HPDE6-E6E7 (cell line): ENCODE measurements at regions not wholly inside any gene's neighbourhood (a gene's known extent, or its start where the extent isn't known, plus 50 kb on each side); places are given as distances from the start of the nearest gene placed in this dataset.

Experiments
- DNase-seq: peaks from one replicate; pipeline ENCODE4 v3.0.0; 2011; ENCODE audit warnings: missing footprints; ENCODE audit errors: extremely low spot score

- DNase-seq, result no peak
Observed at GRCh38 chr1:229999004-229999670, 67.9 kb upstream of the GALNT2 start.

GRCh38 chr1:230000493-230001184 is 66.4 kb upstream of the GALNT2 start:
- DNase-seq, result no peak

- DNase-seq, result no peak
Observed at GRCh38 chr1:230002164-230002803, 64.8 kb upstream of the GALNT2 start.

GRCh38 chr1:230003409-230003808 is 63.6 kb upstream of the GALNT2 start:
- DNase-seq, result no peak

- DNase-seq, result no peak
Observed at GRCh38 chr1:230005040-230005439, 62.0 kb upstream of the GALNT2 start.

GRCh38 chr1:230008721-230009120 is 58.3 kb upstream of the GALNT2 start:
- no peak for DNase-seq

- no peak for DNase-seq
Observed at GRCh38 chr1:230009611-230010313, 57.3 kb upstream of the GALNT2 start.

- DNase-seq, result no peak
Observed at GRCh38 chr1:230010603-230011332, 56.3 kb upstream of the GALNT2 start.

- DNase-seq, result no peak
Observed at GRCh38 chr1:230011333-230012092, 55.5 kb upstream of the GALNT2 start.

- no peak for DNase-seq
Observed at GRCh38 chr1:230012093-230012393, 55.0 kb upstream of the GALNT2 start.

- no peak for DNase-seq
Observed at GRCh38 chr1:230012741-230013140, 54.3 kb upstream of the GALNT2 start.

GRCh38 chr1:230016159-230016558 is 50.9 kb upstream of the GALNT2 start:
- DNase-seq, result no peak
